WTC11 (cell line): ENCODE measurements at regions not wholly inside any gene's neighbourhood (a gene's known extent, or its start where the extent isn't known, plus 50 kb on each side); places are given as distances from the start of the nearest gene placed in this dataset.
"Not testable (repeated sequence)": the region's sequence is repeated elsewhere in the genome, so short reads cannot be mapped to it uniquely, and the experiment has no call there.

Source experiments
- ARID4B ChIP-seq: sonication (generic); formaldehyde crosslinking; IDR thresholded peaks from 2 replicates; pipeline ENCODE4 v1.8.0; 2023; ENCODE audit warnings: missing genetic modification reagents, mild to moderate bottlenecking, borderline replicate concordance
- ELF4 ChIP-seq: sonication (generic); formaldehyde crosslinking; IDR thresholded peaks from 2 replicates; pipeline ENCODE4 v1.8.1; 2022; ENCODE audit warnings: low read depth, mild to moderate bottlenecking, moderate library complexity, missing genetic modification reagents
- TF ChIP-seq, protein P1 (sequence below): sonication (generic); formaldehyde crosslinking; IDR thresholded peaks from 2 replicates; pipeline ENCODE4 v1.8.1; 2023; ENCODE audit warnings: mild to moderate bottlenecking, missing genetic modification reagents, moderate library complexity
- TF ChIP-seq, protein P2 (sequence below): fragments of 200-600 bp; IDR thresholded peaks from 2 replicates; pipeline ENCODE4 v1.8.0; 2022; ENCODE audit warnings: antibody characterized with exemption

GRCh38 chr2:179385756-179386155 is 121.1 kb upstream of the SESTD1 start:
- not testable (repeated sequence) for TF ChIP-seq ELF4; ARID4B (CRISPR knock-in tag)
- TF ChIP-seq, protein P1, sequence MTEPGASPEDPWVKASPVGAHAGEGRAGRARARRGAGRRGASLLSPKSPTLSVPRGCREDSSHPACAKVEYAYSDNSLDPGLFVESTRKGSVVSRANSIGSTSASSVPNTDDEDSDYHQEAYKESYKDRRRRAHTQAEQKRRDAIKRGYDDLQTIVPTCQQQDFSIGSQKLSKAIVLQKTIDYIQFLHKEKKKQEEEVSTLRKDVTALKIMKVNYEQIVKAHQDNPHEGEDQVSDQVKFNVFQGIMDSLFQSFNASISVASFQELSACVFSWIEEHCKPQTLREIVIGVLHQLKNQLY (CRISPR knock-in tag) = not testable (repeated sequence)
- TF ChIP-seq, protein P2, sequence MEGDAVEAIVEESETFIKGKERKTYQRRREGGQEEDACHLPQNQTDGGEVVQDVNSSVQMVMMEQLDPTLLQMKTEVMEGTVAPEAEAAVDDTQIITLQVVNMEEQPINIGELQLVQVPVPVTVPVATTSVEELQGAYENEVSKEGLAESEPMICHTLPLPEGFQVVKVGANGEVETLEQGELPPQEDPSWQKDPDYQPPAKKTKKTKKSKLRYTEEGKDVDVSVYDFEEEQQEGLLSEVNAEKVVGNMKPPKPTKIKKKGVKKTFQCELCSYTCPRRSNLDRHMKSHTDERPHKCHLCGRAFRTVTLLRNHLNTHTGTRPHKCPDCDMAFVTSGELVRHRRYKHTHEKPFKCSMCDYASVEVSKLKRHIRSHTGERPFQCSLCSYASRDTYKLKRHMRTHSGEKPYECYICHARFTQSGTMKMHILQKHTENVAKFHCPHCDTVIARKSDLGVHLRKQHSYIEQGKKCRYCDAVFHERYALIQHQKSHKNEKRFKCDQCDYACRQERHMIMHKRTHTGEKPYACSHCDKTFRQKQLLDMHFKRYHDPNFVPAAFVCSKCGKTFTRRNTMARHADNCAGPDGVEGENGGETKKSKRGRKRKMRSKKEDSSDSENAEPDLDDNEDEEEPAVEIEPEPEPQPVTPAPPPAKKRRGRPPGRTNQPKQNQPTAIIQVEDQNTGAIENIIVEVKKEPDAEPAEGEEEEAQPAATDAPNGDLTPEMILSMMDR = not testable (repeated sequence)
